Smooth muscle cell (in vitro differentiated cells): ENCODE measurements at regions not wholly inside any gene's neighbourhood (a gene's known extent, or its start where the extent isn't known, plus 50 kb on each side); places are given as distances from the start of the nearest gene placed in this dataset.

Source experiments
- DNase-seq: peaks from one replicate; lab custom pipeline; 2025; ENCODE audit not compliant: unreplicated experiment; lab: John Stamatoyannopoulos, UW
- H2AFZ ChIP-seq: fragments of 200-600 bp; sonication (generic); 2 replicates; pipeline ENCODE4 v1.6.0; 2016; ENCODE audit warnings: antibody characterized with exemption, low read depth, mild to moderate bottlenecking
- H3F3A ChIP-seq: fragments of 200-600 bp; sonication (generic); 2 replicates; pipeline ENCODE4 v1.6.0; 2017; ENCODE audit warnings: antibody characterized with exemption, low read depth
- H3K27ac ChIP-seq: fragments of 200-600 bp; sonication (generic); 2 replicates; pipeline ENCODE4 v1.5.1; 2016; ENCODE audit warnings: low read depth, mild to moderate bottlenecking
- H3K27me3 ChIP-seq: fragments of 200-600 bp; sonication (generic); 2 replicates; pipeline ENCODE4 v1.6.1; 2016; ENCODE audit warnings: low read depth, mild to moderate bottlenecking
- H3K36me3 ChIP-seq: fragments of 200-600 bp; sonication (generic); 2 replicates; pipeline ENCODE4 v1.5.1; 2016; ENCODE audit warnings: low read depth
- H3K4me1 ChIP-seq: fragments of 200-600 bp; sonication (generic); 2 replicates; pipeline ENCODE4 v1.5.1; 2016; ENCODE audit warnings: low read depth
- H3K4me2 ChIP-seq: fragments of 200-600 bp; sonication (generic); 2 replicates; pipeline ENCODE4 v1.6.0; 2016; ENCODE audit warnings: mild to moderate bottlenecking
- H3K4me3 ChIP-seq: fragments of 200-600 bp; sonication (generic); 2 replicates; pipeline ENCODE4 v1.5.1; 2016; ENCODE audit warnings: mild to moderate bottlenecking
- H3K79me2 ChIP-seq: fragments of 200-600 bp; sonication (generic); 2 replicates; pipeline ENCODE4 v1.6.0; 2016; ENCODE audit warnings: low read depth, mild to moderate bottlenecking
- H3K9ac ChIP-seq: fragments of 200-600 bp; sonication (generic); 2 replicates; pipeline ENCODE4 v1.6.0; 2016; ENCODE audit warnings: low read depth
- H3K9me3 ChIP-seq: fragments of 200-600 bp; sonication (generic); replicated peaks from 2 replicates; pipeline ENCODE4 v1.5.1; 2016; ENCODE audit warnings: low read depth
- H4K20me1 ChIP-seq: fragments of 200-600 bp; sonication (generic); 2 replicates; pipeline ENCODE4 v1.6.0; 2016; ENCODE audit warnings: low read depth
- WGBS: methylation state at CpG from one replicate; pipeline ENCODE4 v1.1.7; 2016; ENCODE audit warnings: low lambda C conversion rate; 5-methylcytosine and 5-hydroxymethylcytosine counted together
- TF ChIP-seq, protein P1 (sequence below): fragments of 200-600 bp; sonication (generic); IDR thresholded peaks from 2 replicates; pipeline ENCODE4 v1.5.1; 2017; ENCODE audit warnings: borderline replicate concordance, mild to moderate bottlenecking, antibody characterized with exemption; ENCODE audit not compliant: insufficient read depth, poor library complexity, severe bottlenecking

DNA sequence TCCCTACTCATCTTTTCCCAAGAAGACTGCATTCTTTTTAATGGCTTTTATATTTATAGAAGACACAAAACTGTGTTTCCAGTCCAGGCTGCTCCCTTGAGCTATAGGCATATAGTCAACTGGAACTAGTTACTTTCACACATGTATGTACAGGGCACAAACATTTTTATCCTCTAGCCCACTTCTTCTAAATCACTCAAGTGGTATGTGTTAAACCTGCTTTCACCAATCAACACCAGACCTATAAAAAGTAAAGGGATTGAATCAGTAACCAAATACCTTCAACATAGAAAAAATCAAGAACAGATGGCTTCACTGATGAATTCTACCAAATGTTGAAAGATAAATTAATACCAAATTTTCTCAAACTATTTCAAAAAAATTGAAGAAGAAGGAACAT is 584.2 kb upstream of the SLITRK1 start:
- Histone ChIP-seq H3K79me2 (no peaks in the 10 kb centered on the region), H2AFZ (no peak overlapping the region), H3K4me2 (no peak overlapping the region), H3K9ac (no peak overlapping the region), H3K9me3 (no peaks in the 10 kb centered on the region), H3K27ac (no peak overlapping the region), H3K4me3 (no peak overlapping the region), H3F3A (no peaks in the 10 kb centered on the region), H3K4me1 (no peaks in the 10 kb centered on the region), H4K20me1 (no peaks in the 10 kb centered on the region), H3K27me3 (no peaks in the 10 kb centered on the region), H3K36me3 (no peaks in the 10 kb centered on the region)
- no peak for DNase-seq
- TF ChIP-seq, protein P1, sequence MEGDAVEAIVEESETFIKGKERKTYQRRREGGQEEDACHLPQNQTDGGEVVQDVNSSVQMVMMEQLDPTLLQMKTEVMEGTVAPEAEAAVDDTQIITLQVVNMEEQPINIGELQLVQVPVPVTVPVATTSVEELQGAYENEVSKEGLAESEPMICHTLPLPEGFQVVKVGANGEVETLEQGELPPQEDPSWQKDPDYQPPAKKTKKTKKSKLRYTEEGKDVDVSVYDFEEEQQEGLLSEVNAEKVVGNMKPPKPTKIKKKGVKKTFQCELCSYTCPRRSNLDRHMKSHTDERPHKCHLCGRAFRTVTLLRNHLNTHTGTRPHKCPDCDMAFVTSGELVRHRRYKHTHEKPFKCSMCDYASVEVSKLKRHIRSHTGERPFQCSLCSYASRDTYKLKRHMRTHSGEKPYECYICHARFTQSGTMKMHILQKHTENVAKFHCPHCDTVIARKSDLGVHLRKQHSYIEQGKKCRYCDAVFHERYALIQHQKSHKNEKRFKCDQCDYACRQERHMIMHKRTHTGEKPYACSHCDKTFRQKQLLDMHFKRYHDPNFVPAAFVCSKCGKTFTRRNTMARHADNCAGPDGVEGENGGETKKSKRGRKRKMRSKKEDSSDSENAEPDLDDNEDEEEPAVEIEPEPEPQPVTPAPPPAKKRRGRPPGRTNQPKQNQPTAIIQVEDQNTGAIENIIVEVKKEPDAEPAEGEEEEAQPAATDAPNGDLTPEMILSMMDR: no peak

DNA sequence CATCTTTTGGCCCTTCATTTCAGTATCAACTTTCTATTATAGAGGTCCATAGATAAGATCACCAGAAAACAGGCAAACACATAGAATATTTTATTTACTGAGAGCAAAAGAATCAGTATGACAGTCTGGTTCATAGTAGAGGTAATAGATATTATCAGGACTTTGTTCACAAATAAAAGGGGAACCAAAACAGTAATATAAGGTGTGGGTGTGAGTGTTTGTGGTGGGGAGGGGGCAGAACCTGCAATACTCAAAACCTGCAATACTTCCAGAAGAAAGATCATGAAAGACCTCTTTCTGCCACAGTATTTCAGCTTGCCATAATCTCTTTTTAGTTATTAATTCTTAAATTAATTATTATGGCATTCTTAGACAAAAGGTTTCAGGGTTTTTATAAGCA is 578.7 kb upstream of the SLITRK1 start:
- Histone ChIP-seq H3K4me2 (no peak overlapping the region), H2AFZ (no peak overlapping the region), H3K9ac (no peak overlapping the region), H3F3A (no peaks in the 10 kb centered on the region), H4K20me1 (no peaks in the 10 kb centered on the region), H3K36me3 (no peaks in the 10 kb centered on the region), H3K4me1 (no peaks in the 10 kb centered on the region), H3K4me3 (no peak overlapping the region), H3K79me2 (no peaks in the 10 kb centered on the region), H3K9me3 (no peaks in the 10 kb centered on the region), H3K27me3 (no peaks in the 10 kb centered on the region), H3K27ac (no peak overlapping the region)
- no peak for DNase-seq
- TF ChIP-seq, protein P1: no peak

DNA sequence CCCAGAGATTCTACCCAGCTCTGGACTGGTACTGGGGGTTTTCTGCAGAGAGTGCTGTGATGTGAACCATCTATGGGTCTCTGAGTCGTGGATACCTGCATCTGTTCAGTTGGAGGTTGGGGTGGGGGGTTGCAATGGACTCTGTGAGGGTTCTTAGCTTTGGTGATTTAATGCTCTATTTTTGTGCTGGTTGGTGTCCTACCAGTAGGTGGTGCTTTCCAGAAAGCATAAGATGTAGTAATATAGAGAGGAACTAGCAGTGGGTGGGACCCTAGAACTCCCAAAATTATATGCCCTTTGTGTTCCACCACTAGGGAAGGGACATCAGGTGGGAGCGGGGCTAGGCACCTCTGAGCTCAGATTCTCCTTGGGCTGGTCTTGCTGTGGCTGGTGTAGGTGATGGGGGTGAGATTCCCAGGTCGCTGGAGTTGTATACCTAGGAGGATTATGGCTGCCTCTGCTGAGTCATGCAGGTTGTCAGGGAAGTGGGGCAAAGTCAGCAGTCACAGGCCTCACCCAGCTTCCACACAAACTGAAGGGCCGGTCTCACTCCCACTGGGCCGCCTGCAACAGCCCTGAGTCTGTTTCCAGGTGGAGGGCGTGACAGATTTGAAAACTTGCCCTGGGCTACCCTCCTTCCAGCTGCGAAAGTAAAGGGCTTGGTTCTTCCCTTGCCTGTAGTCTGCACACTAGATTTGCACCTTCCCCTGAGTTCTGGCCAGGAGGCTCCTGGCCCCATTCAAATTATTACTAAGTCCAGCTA is 573.0 kb upstream of the SLITRK1 start:
- no peak overlapping the region for H3K9ac ChIP-seq
- H2AFZ ChIP-seq: no peak overlapping the region
- no peak overlapping the region for H3K4me2 ChIP-seq
- no peak overlapping the region for H3K4me3 ChIP-seq
- H3K36me3 ChIP-seq: no peaks in the 10 kb centered on the region
- H4K20me1 ChIP-seq: no peaks in the 10 kb centered on the region
- WGBS: 89% methylated on average over 7 of the region's 7 CpGs
- H3K4me1 ChIP-seq: no peaks in the 10 kb centered on the region
- H3K27ac ChIP-seq: no peak overlapping the region
- no peaks in the 10 kb centered on the region for H3K27me3 ChIP-seq
- TF ChIP-seq, protein P1: no peak
- no peaks in the 10 kb centered on the region for H3F3A ChIP-seq
- no peak for DNase-seq
- no peaks in the 10 kb centered on the region for H3K79me2 ChIP-seq
- no peaks in the 10 kb centered on the region for H3K9me3 ChIP-seq

DNA sequence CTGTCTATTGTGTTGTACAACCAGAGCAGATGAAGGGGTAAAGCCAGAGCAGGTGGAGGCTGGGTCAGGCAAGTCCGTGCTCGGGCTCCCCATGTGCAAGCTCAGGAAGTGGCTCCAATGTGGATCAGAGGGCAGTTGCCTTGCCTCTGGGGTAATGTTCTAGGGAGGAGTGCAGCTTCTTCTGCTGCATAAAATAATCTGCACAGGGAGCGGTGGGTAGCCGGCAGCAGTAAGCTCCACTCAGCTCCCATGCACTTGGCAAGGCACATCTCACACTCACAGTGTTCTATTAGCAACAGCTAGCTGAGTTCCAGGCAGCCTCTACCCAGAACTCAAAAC is 565.3 kb upstream of the SLITRK1 start:
- TF ChIP-seq, protein P1: no peak
- Histone ChIP-seq H3K9me3 (no peaks in the 10 kb centered on the region), H3K27me3 (no peaks in the 10 kb centered on the region), H2AFZ (no peak overlapping the region), H3F3A (no peaks in the 10 kb centered on the region), H4K20me1 (no peaks in the 10 kb centered on the region), H3K4me2 (no peak overlapping the region), H3K4me3 (no peak overlapping the region), H3K9ac (no peak overlapping the region), H3K27ac (no peak overlapping the region), H3K79me2 (no peaks in the 10 kb centered on the region), H3K36me3 (no peaks in the 10 kb centered on the region), H3K4me1 (no peaks in the 10 kb centered on the region)
- 93% methylated on average over 4 of the region's 4 CpGs for WGBS
- DNase-seq: no peak
